GM12864 (cell line): ENCODE measurements at regions not wholly inside any gene's neighbourhood (a gene's known extent, or its start where the extent isn't known, plus 50 kb on each side); places are given as distances from the start of the nearest gene placed in this dataset.

Experiments used
- DNase-seq: peaks from one replicate; pipeline ENCODE4 v3.0.0-alpha.2; 2011; ENCODE audit warnings: low read depth
- H3K4me3 ChIP-seq: 2 replicates; pipeline ENCODE4 v1.5.1; 2011; ENCODE audit warnings: mild to moderate bottlenecking, low read depth, low read length, control low read depth
- CTCF ChIP-seq: IDR thresholded peaks from 2 replicates; pipeline ENCODE4 v1.5.1; 2011; ENCODE audit warnings: low read depth, mild to moderate bottlenecking, moderate library complexity, low read length, control low read depth, inconsistent platforms; ENCODE audit errors: missing control alignments

GRCh38 chr10:78852466-78853240 is 216.1 kb upstream of the ZMIZ1 start:
- no peak overlapping the region for H3K4me3 ChIP-seq
- DNase-seq = no peak
- peak; percentile 55 for TF ChIP-seq CTCF

GRCh38 chr10:78853864-78854263 is 214.9 kb upstream of the ZMIZ1 start:
- no peak for TF ChIP-seq CTCF
- no peak overlapping the region for H3K4me3 ChIP-seq
- no peak for DNase-seq

GRCh38 chr10:78856421-78856820 is 212.3 kb upstream of the ZMIZ1 start:
- no peak for DNase-seq
- TF ChIP-seq CTCF = no peak
- no peak overlapping the region for H3K4me3 ChIP-seq

- TF ChIP-seq CTCF = no peak
- H3K4me3 ChIP-seq = no peak overlapping the region
- no peak for DNase-seq
Measured at GRCh38 chr10:78857193-78857592, 211.6 kb upstream of the ZMIZ1 start.

- no peak for TF ChIP-seq CTCF
- DNase-seq = no peak
- H3K4me3 ChIP-seq = no peak overlapping the region
Measured at GRCh38 chr10:78859266-78859665, 209.5 kb upstream of the ZMIZ1 start.

GRCh38 chr10:78859769-78860168 is 209.0 kb upstream of the ZMIZ1 start:
- no peak for TF ChIP-seq CTCF
- H3K4me3 ChIP-seq = no peak overlapping the region
- no peak for DNase-seq
